ENCODE measurements at regions not wholly inside any gene's neighbourhood (a gene's known extent, or its start where the extent isn't known, plus 50 kb on each side); places are given as distances from the start of the nearest gene placed in this dataset.

- no peak for TF ChIP-seq POLR2AphosphoS5 (IDR thresholded peaks at IDR 0.05; ENCODE audit: low read depth, low read length)
- no peak for TF ChIP-seq TAF1 (IDR thresholded peaks at IDR 0.05; ENCODE audit: borderline replicate concordance, insufficient read depth, low read length)
Measured at GRCh38 chr4:124851741-124852140, 139.2 kb upstream of the ANKRD50 start.
